CD8-positive, alpha-beta memory T cell (primary cell): ENCODE measurements at regions not wholly inside any gene's neighbourhood (a gene's known extent, or its start where the extent isn't known, plus 50 kb on each side); places are given as distances from the start of the nearest gene placed in this dataset.

Experiments used
- CTCF ChIA-PET: fragments of 350-600 bp; sonication (Branson Sonifier 250); formaldehyde crosslinking; loops from one replicate; lab custom pipeline; 2021; ENCODE audit warnings: antibody characterized with exemption; lab: Charles Lee
- POLR2A ChIA-PET: fragments of 350-600 bp; sonication (Branson Sonifier 250); formaldehyde crosslinking; loops from one replicate; lab custom pipeline; 2021; ENCODE audit warnings: antibody characterized with exemption; lab: Charles Lee
- DNase-seq, 5 donors: peaks; one replicate each; pipeline versions ENCODE4 v3.0.0 to v3.0.0-alpha.2; 2020 to 2022; ENCODE audit warnings: mixed read lengths in 1 of 5
- H3K27ac ChIP-seq: one replicate; pipeline ENCODE4 v1.7.0; 2013; ENCODE audit warnings: low read depth, mild to moderate bottlenecking, low read length, moderate library complexity
- H3K27me3 ChIP-seq: 2 replicates; pipeline ENCODE4 v1.7.0; 2013; ENCODE audit warnings: low read length, mild to moderate bottlenecking; ENCODE audit not compliant: insufficient read depth, poor library complexity, severe bottlenecking
- H3K36me3 ChIP-seq: 2 replicates; pipeline ENCODE4 v1.7.0; 2013; ENCODE audit warnings: mild to moderate bottlenecking, low read length, moderate library complexity; ENCODE audit not compliant: insufficient read depth
- H3K4me1 ChIP-seq: 2 replicates; pipeline ENCODE4 v1.7.0; 2013; ENCODE audit warnings: mild to moderate bottlenecking, low read length, moderate library complexity; ENCODE audit not compliant: insufficient read depth
- H3K4me3 ChIP-seq: 2 replicates; pipeline ENCODE4 v1.7.0; 2013; ENCODE audit warnings: mild to moderate bottlenecking, low read length
- H3K9me3 ChIP-seq: 2 replicates; pipeline ENCODE4 v1.7.0; 2013; ENCODE audit warnings: mild to moderate bottlenecking, low read length
- H3K27ac Mint-ChIP-seq, 8 donors: one replicate each; pipeline ENCODE4 v1.8.0; 2020 to 2021; ENCODE audit warnings: mixed read lengths in 8 of 8, mild to moderate bottlenecking in 6 of 8, inconsistent platforms in 3 of 8, moderate library complexity in 3 of 8
- H3K27me3 Mint-ChIP-seq, 2 donors: one replicate each; pipeline ENCODE4 v1.8.0; 2020 to 2021; ENCODE audit warnings: mixed read lengths in 2 of 2, mild to moderate bottlenecking in 1 of 2, moderate library complexity in 1 of 2
- H3K36me3 Mint-ChIP-seq, 3 donors: one replicate each; pipeline ENCODE4 v1.8.0; 2020 to 2021; ENCODE audit warnings: mixed read lengths in 3 of 3, inconsistent platforms in 1 of 3, mild to moderate bottlenecking in 1 of 3
- H3K4me1 Mint-ChIP-seq, 3 donors: one replicate each; pipeline ENCODE4 v1.8.0; 2020 to 2021; ENCODE audit warnings: mixed read lengths in 3 of 3, inconsistent platforms in 1 of 3, mild to moderate bottlenecking in 1 of 3
- H3K4me3 Mint-ChIP-seq, 7 donors: one replicate each; pipeline ENCODE4 v1.8.0; 2020 to 2021; ENCODE audit warnings: mixed read lengths in 7 of 7, mild to moderate bottlenecking in 6 of 7, moderate library complexity in 4 of 7, inconsistent platforms in 2 of 7
- H3K9me3 Mint-ChIP-seq, 5 donors: one replicate each; pipeline ENCODE4 v1.8.0; 2020 to 2022; ENCODE audit warnings: mixed read lengths in 5 of 5, mild to moderate bottlenecking in 3 of 5, moderate library complexity in 2 of 5, inconsistent platforms in 1 of 5

GRCh38 chr6:24987446-24988115 is 51.8 kb upstream of the RIPOR2 start:
- H3K36me3 Mint-ChIP-seq, result peaks cover 13 to 20% (median 19%) of the 10 kb centered on the region in 3 donors
- H3K27me3 Mint-ChIP-seq, result no peaks in the 10 kb centered on the region
- ChIA-PET POLR2A (interaction anchor here (0.5 to 0.8 kb wide), 3 partner anchors 38 to 76 kb away, joined by 3 to 5 read pairs (median 3); partner anchors contain the start of gene RIPOR2), CTCF (interaction anchor here (0.9 to 2.6 kb wide), 4 partner anchors 51 to 78 kb away, joined by 3 to 14 read pairs (median 6); partner anchors contain the start of gene RIPOR2)
- H3K27ac Mint-ChIP-seq, result peak overlapping the region in 3 of 8 donors; percentile 35 to 74 (median 72)
- no peak overlapping the region for H3K4me3 ChIP-seq
- no peak for DNase-seq
- no peak overlapping the region for H3K27ac ChIP-seq
- H3K4me3 Mint-ChIP-seq, result no peak overlapping the region
- peaks cover 60% of the 10 kb centered on the region for H3K4me1 ChIP-seq
- H3K4me1 Mint-ChIP-seq, result peaks cover 64 to 86% (median 86%) of the 10 kb centered on the region in 3 donors
- no peaks in the 10 kb centered on the region for H3K9me3 ChIP-seq
- H3K36me3 ChIP-seq, result no peaks in the 10 kb centered on the region
- no peaks in the 10 kb centered on the region for H3K27me3 ChIP-seq
- H3K9me3 Mint-ChIP-seq, result peaks cover 0 to 8% (median 0%) of the 10 kb centered on the region in 5 donors

GRCh38 chr6:24988562-24988961 is 52.8 kb upstream of the RIPOR2 start:
- H3K27me3 ChIP-seq, result no peaks in the 10 kb centered on the region
- peaks cover 67 to 89% (median 88%) of the 10 kb centered on the region in 3 donors for H3K4me1 Mint-ChIP-seq
- DNase-seq, result no peak
- CTCF ChIA-PET, result interaction anchor here (1.1 to 4.4 kb wide), 4 partner anchors 37 to 79 kb away, joined by 3 to 72 read pairs (median 12); partner anchors contain the start of gene RIPOR2
- H3K36me3 Mint-ChIP-seq, result peaks cover 15 to 20% (median 20%) of the 10 kb centered on the region in 3 donors
- no peak overlapping the region for H3K4me3 Mint-ChIP-seq
- no peak overlapping the region for H3K4me3 ChIP-seq
- no peak overlapping the region for H3K27ac ChIP-seq
- no peaks in the 10 kb centered on the region for H3K9me3 ChIP-seq
- no peaks in the 10 kb centered on the region for H3K27me3 Mint-ChIP-seq
- no peaks in the 10 kb centered on the region for H3K36me3 ChIP-seq
- H3K9me3 Mint-ChIP-seq, result peaks cover 0 to 8% (median 0%) of the 10 kb centered on the region in 5 donors
- peak overlapping the region in 3 of 8 donors; percentile 9 to 76 (median 14) for H3K27ac Mint-ChIP-seq
- H3K4me1 ChIP-seq, result peaks cover 59% of the 10 kb centered on the region
- POLR2A ChIA-PET, result no interaction called here

DNA sequence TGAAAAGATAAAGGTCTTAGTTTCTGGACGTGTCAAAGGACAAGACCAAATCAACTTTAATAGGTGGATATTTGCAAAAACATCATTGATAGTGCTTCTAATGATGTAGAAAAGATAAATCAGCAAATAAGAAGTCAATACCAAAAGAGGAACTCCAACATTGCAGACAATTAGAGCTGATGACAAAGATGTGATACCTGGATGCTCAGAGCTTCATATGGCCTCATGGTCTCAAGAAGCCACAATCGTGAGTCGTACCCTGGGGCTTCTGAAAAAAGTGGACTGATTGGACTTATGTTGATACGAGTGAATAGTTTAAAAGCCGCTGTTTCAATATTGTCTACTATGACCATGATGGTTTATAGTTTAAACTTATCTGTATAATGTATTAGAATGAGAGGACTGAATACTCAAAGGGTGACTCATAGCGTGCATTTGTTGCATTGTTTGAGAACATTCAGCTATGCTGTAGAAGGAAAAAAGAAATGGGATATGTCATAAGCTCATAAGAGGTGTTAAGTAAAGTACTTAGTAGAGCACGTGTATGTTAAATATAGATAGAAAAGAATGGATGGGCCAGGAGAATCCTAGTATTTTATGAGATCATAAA is 54.6 kb upstream of the RIPOR2 start:
- peak overlapping the region in 7 of 8 donors; percentile 18 to 95 (median 77) for H3K27ac Mint-ChIP-seq
- no peaks in the 10 kb centered on the region for H3K27me3 Mint-ChIP-seq
- Histone ChIP-seq H3K27ac (no peak overlapping the region), H3K9me3 (no peaks in the 10 kb centered on the region), H3K27me3 (no peaks in the 10 kb centered on the region), H3K4me3 (no peak overlapping the region), H3K36me3 (no peaks in the 10 kb centered on the region), H3K4me1 (peaks cover 51% of the 10 kb centered on the region)
- H3K9me3 Mint-ChIP-seq, result peaks cover 0 to 8% (median 0%) of the 10 kb centered on the region in 5 donors
- H3K36me3 Mint-ChIP-seq, result peaks cover 16 to 24% (median 20%) of the 10 kb centered on the region in 3 donors
- H3K4me3 Mint-ChIP-seq, result peak overlapping the region in 2 of 7 donors; percentile 9 to 16
- no peak for DNase-seq
- H3K4me1 Mint-ChIP-seq, result peaks cover 60 to 89% (median 88%) of the 10 kb centered on the region in 3 donors
- POLR2A ChIA-PET, result interaction anchor here (0.5 to 3.7 kb wide), 5 partner anchors 8 to 134 kb away, joined by 3 to 60 read pairs (median 7); partner anchors contain the start of gene RIPOR2
- CTCF ChIA-PET, result interaction anchor here (1.3 to 7.2 kb wide), 19 partner anchors 10 to 133 kb away, joined by 3 to 180 read pairs (median 23); partner anchors contain the start of gene RIPOR2

GRCh38 chr6:24990944-24991809 is 55.4 kb upstream of the RIPOR2 start:
- Histone ChIP-seq H3K27ac (peak overlapping the region; percentile 6), H3K9me3 (no peaks in the 10 kb centered on the region), H3K36me3 (no peaks in the 10 kb centered on the region), H3K4me1 (peaks cover 43% of the 10 kb centered on the region), H3K27me3 (no peaks in the 10 kb centered on the region), H3K4me3 (peak overlapping the region; percentile 30)
- Mint-ChIP-seq H3K4me3 (peak overlapping the region in 6 of 7 donors; percentile 35 to 79 (median 57)), H3K27me3 (no peaks in the 10 kb centered on the region), H3K27ac (peak overlapping the region; percentile 77 to 95 (median 86)), H3K9me3 (peaks cover 0 to 8% (median 0%) of the 10 kb centered on the region in 5 donors), H3K4me1 (peaks cover 62 to 86% (median 83%) of the 10 kb centered on the region in 3 donors), H3K36me3 (peaks cover 14 to 24% (median 20%) of the 10 kb centered on the region in 3 donors)
- DNase-seq, result peak in 1 of 5 donors; percentile 33
- ChIA-PET POLR2A (interaction anchor here (0.6 to 3.7 kb wide), 13 partner anchors 9 to 135 kb away, joined by 3 to 60 read pairs (median 6); partner anchors contain the start of gene RIPOR2), CTCF (interaction anchor here (0.6 to 7.2 kb wide), 50 partner anchors 10 to 410 kb away, joined by 3 to 180 read pairs (median 8); partner anchors contain the start of gene RIPOR2)

DNA sequence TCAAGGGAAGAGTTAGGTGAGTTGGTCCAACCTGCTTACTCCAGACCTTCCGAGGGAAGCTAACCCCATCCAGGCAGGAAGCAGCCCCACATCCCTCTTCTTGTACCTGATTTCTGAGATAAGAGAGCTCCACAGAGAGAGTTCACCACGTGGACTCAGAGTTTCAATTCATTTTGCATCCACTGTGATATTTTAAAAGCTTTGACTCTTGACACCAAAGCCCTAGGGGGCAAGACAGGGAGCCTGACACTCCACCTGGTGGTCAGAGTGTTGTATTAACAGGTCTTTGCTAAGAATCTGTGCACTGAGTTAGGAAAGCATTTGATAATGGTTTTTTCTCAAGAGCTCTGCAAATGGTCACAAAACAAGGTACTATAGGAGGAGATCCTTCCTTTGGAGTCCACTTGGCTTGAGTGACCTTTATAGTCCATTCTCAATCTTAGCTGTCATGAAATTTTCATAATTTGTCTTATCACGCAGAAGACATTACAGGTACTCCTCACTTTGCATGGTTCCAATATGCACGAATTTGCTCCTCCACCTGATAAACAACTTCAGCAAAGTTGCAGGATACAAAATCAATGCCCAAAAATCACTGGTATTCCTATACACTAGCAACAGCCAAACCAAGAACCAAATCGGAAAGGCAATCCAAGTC is 56.2 kb upstream of the RIPOR2 start:
- ChIA-PET CTCF (interaction anchor here (0.6 to 7.2 kb wide), 53 partner anchors 11 to 410 kb away, joined by 3 to 180 read pairs (median 7); partner anchors contain the start of gene RIPOR2), POLR2A (interaction anchor here (0.5 to 3.7 kb wide), 13 partner anchors 26 to 190 kb away, joined by 3 to 60 read pairs (median 6); partner anchors contain the start of gene RIPOR2)
- H3K4me3 Mint-ChIP-seq, result peak overlapping the region in 6 of 7 donors; percentile 33 to 79 (median 57)
- Histone ChIP-seq H3K4me1 (peaks cover 43% of the 10 kb centered on the region), H3K4me3 (peak overlapping the region; percentile 30), H3K36me3 (no peaks in the 10 kb centered on the region), H3K9me3 (no peaks in the 10 kb centered on the region), H3K27ac (peak overlapping the region; percentile 6), H3K27me3 (no peaks in the 10 kb centered on the region)
- no peaks in the 10 kb centered on the region for H3K27me3 Mint-ChIP-seq
- DNase-seq, result peak; percentile 53 to 85 (median 70)
- H3K9me3 Mint-ChIP-seq, result peaks cover 0 to 8% (median 0%) of the 10 kb centered on the region in 5 donors
- peaks cover 63 to 86% (median 83%) of the 10 kb centered on the region in 3 donors for H3K4me1 Mint-ChIP-seq
- H3K36me3 Mint-ChIP-seq, result peaks cover 9 to 22% (median 15%) of the 10 kb centered on the region in 3 donors
- H3K27ac Mint-ChIP-seq, result peak overlapping the region; percentile 77 to 95 (median 86)

DNA sequence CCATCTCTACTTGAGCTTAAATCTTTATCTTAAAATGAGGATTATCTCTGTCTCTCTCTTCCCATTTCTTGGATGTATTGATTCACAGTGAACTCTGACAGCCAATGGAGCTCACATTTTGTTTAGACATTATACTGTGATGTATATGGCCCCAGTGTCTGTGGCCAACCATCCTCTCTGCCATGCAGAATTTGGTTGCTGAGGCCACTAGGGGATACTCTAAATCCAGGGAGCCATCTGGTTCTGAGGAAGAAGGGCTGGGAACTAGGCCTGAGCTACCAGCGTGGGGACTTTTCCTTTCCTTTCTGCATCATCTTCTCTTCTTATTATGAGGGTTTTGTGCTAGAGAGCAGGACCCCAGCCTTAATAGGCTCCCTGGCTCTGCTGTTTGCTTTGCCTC is 59.1 kb upstream of the RIPOR2 start:
- Histone ChIP-seq H3K4me1 (peaks cover 45% of the 10 kb centered on the region), H3K27me3 (no peaks in the 10 kb centered on the region), H3K36me3 (no peaks in the 10 kb centered on the region), H3K27ac (no peak overlapping the region), H3K4me3 (no peak overlapping the region), H3K9me3 (no peaks in the 10 kb centered on the region)
- DNase-seq, result no peak
- H3K27ac Mint-ChIP-seq, result peak overlapping the region; percentile 34 to 93 (median 64)
- H3K4me1 Mint-ChIP-seq, result peaks cover 60 to 91% (median 91%) of the 10 kb centered on the region in 3 donors
- H3K27me3 Mint-ChIP-seq, result no peaks in the 10 kb centered on the region
- no peak overlapping the region for H3K4me3 Mint-ChIP-seq
- CTCF ChIA-PET, result interaction anchor here (1.1 to 7.2 kb wide), 4 partner anchors 59 to 138 kb away, joined by 3 to 180 read pairs (median 44); partner anchors contain the start of gene RIPOR2
- POLR2A ChIA-PET, result no interaction called here
- peaks cover 0 to 11% (median 4%) of the 10 kb centered on the region in 3 donors for H3K36me3 Mint-ChIP-seq
- no peaks in the 10 kb centered on the region for H3K9me3 Mint-ChIP-seq
